HG03039 (cell line): ENCODE measurements at regions not wholly inside any gene's neighbourhood (a gene's known extent, or its start where the extent isn't known, plus 50 kb on each side); places are given as distances from the start of the nearest gene placed in this dataset.
"Not testable (repeated sequence)": the region's sequence is repeated elsewhere in the genome, so short reads cannot be mapped to it uniquely, and the experiment has no call there.

ENCODE experiments used
- ATAC-seq: cut with Tn5 transposase; IDR thresholded peaks from one replicate; pipeline ENCODE4 v1.9.1; 2021; ENCODE audit warnings: mild to moderate bottlenecking, moderate library complexity; ENCODE audit not compliant: unreplicated experiment

GRCh38 chr5:174998131-174998730 lies 273.8 kb downstream of the MSX2 start:
- no peak for ATAC-seq

GRCh38 chr5:174997688-174998087 lies 273.3 kb downstream of the MSX2 start:
- ATAC-seq: no peak

GRCh38 chr5:174996941-174997340 lies 272.6 kb downstream of the MSX2 start:
- no peak for ATAC-seq

GRCh38 chr5:174995827-174996226 lies 271.4 kb downstream of the MSX2 start:
- ATAC-seq: no peak

DNA sequence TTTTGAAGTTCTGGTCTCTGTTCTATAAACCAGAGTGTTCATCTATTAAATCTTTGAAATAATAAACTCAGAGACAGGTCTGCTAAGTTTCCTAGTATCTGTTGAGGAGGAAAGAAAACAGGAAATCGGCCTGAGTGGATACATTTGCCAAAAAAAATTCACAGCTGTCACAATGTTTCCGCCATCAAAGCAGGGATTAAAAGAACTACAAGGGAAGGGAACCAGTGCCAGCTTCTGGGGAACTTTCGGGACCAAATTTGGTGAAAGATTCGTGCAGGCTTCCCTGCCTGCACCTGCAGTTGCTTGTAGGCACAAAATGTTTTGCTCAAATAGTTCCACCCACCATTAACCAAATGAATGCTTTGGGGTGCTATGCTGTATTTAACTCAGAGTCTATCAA lies 267.5 kb downstream of the MSX2 start:
- ATAC-seq: no peak

DNA sequence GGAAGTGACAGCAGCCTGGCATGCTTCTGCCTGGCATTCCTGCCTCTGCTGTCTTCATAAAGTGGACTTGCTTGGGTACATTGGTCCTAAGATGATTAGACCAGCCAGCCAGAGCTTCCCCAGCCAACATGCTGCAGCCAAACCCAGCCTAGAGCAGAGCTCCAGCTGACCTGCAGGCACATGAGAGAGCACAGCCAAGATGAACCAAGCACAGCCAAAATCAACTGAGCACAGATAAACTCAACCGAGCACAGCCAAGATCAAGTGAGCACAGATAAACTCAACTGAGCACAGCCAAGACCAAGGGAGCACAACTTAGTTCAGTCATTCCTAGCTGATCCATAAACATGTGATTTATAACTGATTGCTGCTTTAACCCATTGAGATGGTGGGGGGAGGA lies 266.5 kb downstream of the MSX2 start:
- ATAC-seq: no peak

DNA sequence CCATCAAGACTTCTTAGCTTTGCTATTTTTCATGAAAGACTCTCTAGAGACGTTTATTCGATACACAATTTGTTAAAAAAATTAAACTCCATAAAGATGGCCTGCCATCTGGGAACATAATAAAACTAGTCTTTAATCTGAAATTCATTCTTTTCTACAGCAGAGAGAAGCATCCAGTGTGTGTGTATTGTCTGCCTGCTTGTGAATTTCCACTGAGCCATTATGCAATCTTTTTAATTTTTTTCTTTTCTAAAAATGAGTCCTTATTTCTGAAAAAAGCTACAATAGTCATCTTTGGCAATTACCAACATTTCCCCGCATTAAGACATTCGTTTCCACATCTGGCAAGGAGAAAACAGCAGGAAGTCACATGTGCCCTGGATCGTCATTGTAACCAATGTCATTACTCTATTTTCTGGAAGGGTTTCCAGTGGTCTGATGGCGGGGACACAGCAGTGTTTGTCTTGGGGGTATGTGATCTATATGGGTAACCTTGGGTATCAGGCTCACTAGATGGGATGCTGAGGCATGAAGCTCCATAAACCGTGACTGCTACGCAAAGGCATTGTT lies 263.1 kb downstream of the MSX2 start:
- ATAC-seq: no peak

GRCh38 chr5:174984863-174985262 lies 260.5 kb downstream of the MSX2 start:
- no peak for ATAC-seq

DNA sequence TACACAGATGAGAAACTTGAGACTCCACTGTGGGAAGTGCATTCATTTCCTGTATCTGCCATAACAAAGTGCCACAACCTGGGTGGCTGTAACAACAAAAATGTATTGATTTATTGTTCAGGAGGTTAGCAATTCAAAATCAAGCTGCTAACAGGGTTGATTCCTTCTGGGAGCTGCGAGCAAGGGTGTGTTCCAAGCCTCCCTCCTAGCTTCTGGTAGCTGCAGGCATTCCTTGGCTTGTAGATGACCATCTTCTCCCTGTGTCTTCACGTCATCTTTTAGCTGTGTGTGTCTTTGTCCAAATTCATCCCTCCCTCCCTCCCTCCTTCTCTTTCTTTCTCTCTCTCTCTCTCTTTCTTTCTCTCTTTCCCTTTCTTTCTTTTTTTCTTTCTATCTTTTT lies 258.1 kb downstream of the MSX2 start:
- ATAC-seq: no peak

DNA sequence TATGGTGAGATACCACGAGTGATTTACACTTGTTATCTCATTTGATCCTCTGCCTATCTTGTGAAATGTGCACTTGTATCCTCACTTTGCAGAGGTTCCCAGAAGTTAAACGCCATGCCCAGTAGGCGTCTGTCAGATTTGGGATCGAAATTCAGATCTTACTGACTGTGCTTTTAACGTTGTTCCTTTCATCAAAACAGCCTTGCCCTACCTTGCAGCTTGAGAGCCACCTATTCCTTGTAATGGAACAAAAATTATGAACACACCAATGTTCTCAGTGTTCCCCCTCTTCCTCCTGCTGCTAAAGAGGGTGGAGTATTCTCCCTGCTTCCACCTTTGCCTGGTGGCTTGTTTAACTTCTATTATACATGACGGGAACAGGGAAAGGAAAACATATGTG lies 257.0 kb downstream of the MSX2 start:
- no peak for ATAC-seq

DNA sequence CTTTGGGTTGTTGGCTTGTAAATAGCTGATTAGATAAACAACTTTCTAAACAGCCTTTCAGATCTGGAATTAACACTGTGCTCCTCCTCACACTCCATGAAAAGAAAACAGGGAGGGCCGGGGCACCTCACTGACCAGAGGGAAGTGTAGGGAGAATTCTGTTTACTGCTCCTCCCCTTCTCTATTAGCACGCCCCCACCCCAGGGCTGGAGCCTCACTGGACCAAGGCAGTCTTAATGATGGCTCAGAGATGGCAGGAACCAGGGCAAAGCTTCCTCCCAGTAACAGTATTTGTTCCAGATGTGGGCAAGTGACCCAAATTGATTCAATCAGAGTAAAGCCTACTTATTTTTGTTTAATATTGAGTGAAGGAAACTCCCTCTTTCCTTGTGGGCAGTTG lies 256.6 kb downstream of the MSX2 start:
- ATAC-seq: no peak

- no peak for ATAC-seq
Measured at GRCh38 chr5:174972291-174972690, 247.9 kb downstream of the MSX2 start.

DNA sequence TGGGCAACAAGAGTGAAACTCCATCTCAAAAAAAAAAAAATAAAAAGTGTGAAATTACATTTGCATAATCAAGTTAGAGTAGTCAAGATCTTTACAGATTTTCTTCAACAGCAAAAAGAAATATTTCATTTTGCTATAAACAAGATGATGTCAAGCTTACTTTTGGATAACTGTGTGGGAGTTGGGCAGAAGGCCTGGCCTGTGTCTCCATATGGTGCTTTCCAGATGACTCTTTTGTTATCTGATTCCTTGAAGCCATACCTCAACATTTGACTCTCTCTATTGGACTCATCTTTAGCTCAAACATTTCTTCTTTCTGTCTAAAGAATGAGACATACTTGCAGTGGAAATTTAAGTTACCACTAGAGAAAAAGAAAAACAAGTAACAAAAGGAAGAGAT lies 246.8 kb downstream of the MSX2 start:
- ATAC-seq: no peak

- no peak for ATAC-seq
Measured at GRCh38 chr5:174970502-174970901, 246.1 kb downstream of the MSX2 start.

- no peak for ATAC-seq
Measured at GRCh38 chr5:174953871-174954270, 229.5 kb downstream of the MSX2 start.

DNA sequence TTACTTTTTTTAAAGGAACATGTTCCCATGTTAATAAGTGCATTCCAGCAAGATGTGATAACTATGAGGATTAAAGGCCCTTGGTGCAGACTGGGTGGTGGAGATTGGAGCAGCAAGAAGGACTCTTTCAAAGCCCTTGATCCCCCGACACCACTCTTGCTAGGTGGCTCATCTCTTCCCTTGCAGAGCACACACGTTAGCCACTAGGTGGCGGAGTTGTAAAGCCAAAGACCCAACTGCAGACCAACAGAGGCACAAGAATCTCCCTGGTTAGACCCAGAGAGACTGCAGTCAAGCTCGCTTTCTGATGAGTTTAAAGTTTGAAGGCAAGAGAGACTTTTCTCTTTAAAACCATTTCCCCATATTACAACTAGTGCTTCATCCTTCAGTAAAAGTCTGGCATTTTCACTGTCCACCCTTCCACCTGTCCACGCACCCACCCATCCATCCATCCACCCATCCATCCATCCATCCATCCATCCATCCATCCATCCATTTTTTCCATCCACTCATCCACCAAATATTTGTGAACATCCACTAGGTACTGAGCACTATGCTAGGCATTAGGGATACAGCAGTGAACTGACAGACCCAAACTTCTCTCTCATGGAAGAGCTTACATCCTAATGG lies 226.9 kb downstream of the MSX2 start:
- ATAC-seq: no peak

DNA sequence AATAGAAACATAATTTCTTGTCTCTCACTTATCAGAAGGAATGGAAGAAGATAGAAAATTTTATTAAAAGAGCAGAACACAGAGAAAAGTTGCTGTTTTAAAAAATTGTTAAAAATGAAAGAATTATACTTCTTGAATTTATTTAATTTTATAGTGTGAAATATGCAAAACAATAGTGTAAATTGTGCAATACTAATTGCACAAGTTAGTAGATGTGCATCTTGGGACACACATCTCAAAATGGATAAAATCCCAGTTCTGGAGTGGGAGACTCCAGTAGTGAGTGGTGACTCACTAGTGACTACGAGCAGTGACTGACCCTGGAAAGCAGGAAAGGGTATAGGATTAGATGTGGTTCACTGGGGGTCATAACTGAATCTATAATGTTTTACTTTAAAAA lies 223.2 kb downstream of the MSX2 start:
- ATAC-seq: no peak

DNA sequence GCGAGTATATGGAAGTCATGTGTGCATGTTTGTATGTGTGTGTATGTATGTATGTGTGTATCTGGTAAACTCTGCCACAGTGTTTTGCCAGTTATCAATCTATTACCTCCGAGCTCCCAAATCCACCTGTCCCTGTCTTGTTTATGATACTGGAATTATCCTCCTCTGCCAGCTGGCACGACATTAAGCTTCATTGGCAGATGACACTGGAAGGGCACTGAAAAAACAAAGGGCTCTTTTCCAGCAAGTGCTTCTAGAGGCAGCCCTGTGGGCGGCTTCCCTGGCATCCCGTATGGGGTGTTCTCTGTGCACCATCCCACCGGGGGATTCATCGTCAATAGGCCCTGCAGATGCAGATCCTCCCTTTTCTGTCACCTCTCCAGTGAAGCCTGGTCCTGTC lies 221.5 kb downstream of the MSX2 start:
- ATAC-seq: no peak

- ATAC-seq: no peak
Measured at GRCh38 chr5:174943785-174944184, 219.4 kb downstream of the MSX2 start.

DNA sequence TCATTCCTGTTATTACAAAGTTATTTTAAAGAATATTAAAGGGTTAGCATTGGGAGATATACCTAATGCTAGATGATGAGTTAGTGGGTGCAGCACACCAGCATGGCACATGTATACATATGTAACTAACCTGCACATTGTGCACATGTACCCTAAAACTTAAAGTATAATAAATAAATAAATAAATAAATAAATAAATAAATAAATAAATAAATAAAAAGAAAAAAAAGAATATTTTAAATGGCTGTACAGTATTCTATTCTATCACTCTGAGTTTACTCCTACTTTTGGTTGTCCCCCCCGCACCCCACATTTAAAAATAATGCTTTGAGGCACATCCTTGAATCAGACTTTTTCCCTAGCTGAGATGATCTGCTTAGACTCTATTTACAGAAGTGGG lies 218.6 kb downstream of the MSX2 start:
- not testable (repeated sequence) for ATAC-seq

DNA sequence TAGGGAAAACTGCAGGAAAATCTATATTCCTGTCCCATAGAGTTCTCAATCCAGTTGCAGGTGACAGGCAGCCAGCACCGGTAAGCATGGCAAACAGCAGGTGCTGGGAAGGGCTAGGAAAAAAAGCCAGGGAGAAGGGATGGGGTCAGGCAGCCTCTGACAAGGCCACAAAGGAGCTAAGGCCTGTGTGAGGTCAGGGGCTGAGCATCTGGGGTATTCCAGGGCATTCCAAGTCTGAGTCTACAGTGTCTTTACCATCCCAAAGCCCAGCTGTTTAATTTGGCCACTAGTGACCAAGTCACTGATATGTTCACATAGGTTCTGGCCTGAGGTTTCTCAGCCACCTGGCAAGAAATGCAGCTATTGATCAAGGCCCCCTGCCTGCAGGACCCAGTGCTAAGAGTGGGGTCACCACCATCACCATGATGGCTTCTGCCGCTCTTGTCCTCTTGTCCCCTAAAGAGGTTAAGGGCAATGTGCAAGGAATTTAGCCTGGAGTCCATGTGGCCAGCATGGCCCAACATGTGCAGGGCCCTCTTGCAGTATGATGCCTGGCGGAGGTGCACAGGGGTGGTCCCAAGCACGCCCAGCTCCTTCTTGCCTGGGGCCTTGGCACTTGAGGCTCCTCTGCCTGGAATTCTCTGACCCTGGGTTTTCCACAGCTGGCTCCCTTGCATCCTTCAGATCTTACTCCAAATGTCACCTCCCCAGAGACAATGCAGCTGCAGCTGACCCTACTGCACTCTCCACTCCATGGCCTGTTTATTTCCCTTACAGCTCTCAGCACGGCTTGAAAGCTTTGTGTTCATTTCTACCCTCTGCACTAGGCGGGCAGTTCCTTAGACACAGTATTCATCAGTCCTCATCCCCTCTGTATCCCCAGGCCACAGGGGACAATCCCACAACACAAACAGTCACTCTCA lies 213.1 kb downstream of the MSX2 start:
- no peak for ATAC-seq
